Hematopoietic multipotent progenitor cell (in vitro differentiated cells): ENCODE measurements at regions not wholly inside any gene's neighbourhood (a gene's known extent, or its start where the extent isn't known, plus 50 kb on each side); places are given as distances from the start of the nearest gene placed in this dataset.
"Not testable (repeated sequence)": the region's sequence is repeated elsewhere in the genome, so short reads cannot be mapped to it uniquely, and the experiment has no call there.

Source experiments
- DNase-seq, 3 donors: peaks; one replicate each; pipeline ENCODE4 v3.0.0-alpha.2; 2011 to 2015; ENCODE audit warnings: low read depth in 2 of 3, low spot score in 2 of 3

- no peak for DNase-seq
Measured at GRCh38 chr2:2788076-2788475, 457.0 kb upstream of the MYT1L start.

- DNase-seq = no peak
Measured at GRCh38 chr2:2787301-2787907, 456.3 kb upstream of the MYT1L start.

GRCh38 chr2:2782007-2782406 lies 450.9 kb upstream of the MYT1L start:
- DNase-seq = no peak

- no peak for DNase-seq
Measured at GRCh38 chr2:2779727-2780126, 448.7 kb upstream of the MYT1L start.

GRCh38 chr2:2777876-2778275 lies 446.8 kb upstream of the MYT1L start:
- DNase-seq = no peak

- no peak for DNase-seq
Measured at GRCh38 chr2:2777213-2777612, 446.1 kb upstream of the MYT1L start.

GRCh38 chr2:2775018-2775417 lies 443.9 kb upstream of the MYT1L start:
- no peak for DNase-seq

- no peak for DNase-seq
Measured at GRCh38 chr2:2773692-2774091, 442.6 kb upstream of the MYT1L start.

GRCh38 chr2:2773080-2773479 lies 442.0 kb upstream of the MYT1L start:
- DNase-seq = not testable (repeated sequence)

GRCh38 chr2:2771721-2772411 lies 440.8 kb upstream of the MYT1L start:
- DNase-seq = no peak

- no peak for DNase-seq
Measured at GRCh38 chr2:2769481-2770431, 438.7 kb upstream of the MYT1L start.

GRCh38 chr2:2768476-2768875 lies 437.4 kb upstream of the MYT1L start:
- no peak for DNase-seq

GRCh38 chr2:2767837-2768236 lies 436.8 kb upstream of the MYT1L start:
- no peak for DNase-seq

GRCh38 chr2:2765839-2766495 lies 434.9 kb upstream of the MYT1L start:
- DNase-seq = no peak

- no peak for DNase-seq
Measured at GRCh38 chr2:2765176-2765800, 434.2 kb upstream of the MYT1L start.

- DNase-seq = no peak
Measured at GRCh38 chr2:2764739-2765138, 433.7 kb upstream of the MYT1L start.

- DNase-seq = no peak
Measured at GRCh38 chr2:2764001-2764355, 432.9 kb upstream of the MYT1L start.

GRCh38 chr2:2763351-2764000 lies 432.4 kb upstream of the MYT1L start:
- DNase-seq = no peak

GRCh38 chr2:2762913-2763312 lies 431.8 kb upstream of the MYT1L start:
- no peak for DNase-seq
